Glutamatergic neuron (in vitro differentiated cells): ENCODE measurements at regions not wholly inside any gene's neighbourhood (a gene's known extent, or its start where the extent isn't known, plus 50 kb on each side); places are given as distances from the start of the nearest gene placed in this dataset.

ENCODE experiments used
- DNase-seq: peaks from one replicate; pipeline ENCODE4 v3.0.0; 2022
- H3K27ac Mint-ChIP-seq: one replicate; pipeline ENCODE4 v1.8.0; 2020; ENCODE audit warnings: mild to moderate bottlenecking, mixed read lengths, inconsistent platforms; ENCODE audit not compliant: unreplicated experiment
- H3K27me3 Mint-ChIP-seq: one replicate; pipeline ENCODE4 v1.8.0; 2020; ENCODE audit warnings: mild to moderate bottlenecking, moderate library complexity, mixed read lengths, inconsistent platforms; ENCODE audit not compliant: unreplicated experiment
- H3K36me3 Mint-ChIP-seq: one replicate; pipeline ENCODE4 v1.8.0; 2020; ENCODE audit warnings: mild to moderate bottlenecking, mixed read lengths, inconsistent platforms; ENCODE audit not compliant: unreplicated experiment
- H3K4me1 Mint-ChIP-seq: one replicate; pipeline ENCODE4 v1.8.0; 2020; ENCODE audit warnings: mild to moderate bottlenecking, low read depth, mixed read lengths, inconsistent platforms; ENCODE audit not compliant: unreplicated experiment
- H3K4me3 Mint-ChIP-seq: one replicate; pipeline ENCODE4 v1.8.0; 2020; ENCODE audit warnings: mild to moderate bottlenecking, mixed read lengths, inconsistent platforms; ENCODE audit not compliant: unreplicated experiment
- H3K9me3 Mint-ChIP-seq: one replicate; pipeline ENCODE4 v1.8.0; 2020; ENCODE audit warnings: mild to moderate bottlenecking, moderate library complexity, mixed read lengths, inconsistent platforms; ENCODE audit not compliant: unreplicated experiment
- CTCF ChIP-seq: fragments of 200-600 bp; sonication (generic); IDR thresholded peaks from one replicate; pipeline ENCODE4 v1.5.0; 2021; ENCODE audit not compliant: partially characterized antibody, unreplicated experiment

GRCh38 chr5:54746346-54746745, 228.8 kb downstream of the SNX18 start:
- no peaks in the 10 kb centered on the region for H3K27me3 Mint-ChIP-seq
- peaks cover 5% of the 10 kb centered on the region for H3K36me3 Mint-ChIP-seq
- H3K4me1 Mint-ChIP-seq: peaks cover 3% of the 10 kb centered on the region
- TF ChIP-seq CTCF: no peak
- H3K27ac Mint-ChIP-seq: no peak overlapping the region
- DNase-seq: no peak
- H3K4me3 Mint-ChIP-seq: no peak overlapping the region
- H3K9me3 Mint-ChIP-seq: no peaks in the 10 kb centered on the region

DNA sequence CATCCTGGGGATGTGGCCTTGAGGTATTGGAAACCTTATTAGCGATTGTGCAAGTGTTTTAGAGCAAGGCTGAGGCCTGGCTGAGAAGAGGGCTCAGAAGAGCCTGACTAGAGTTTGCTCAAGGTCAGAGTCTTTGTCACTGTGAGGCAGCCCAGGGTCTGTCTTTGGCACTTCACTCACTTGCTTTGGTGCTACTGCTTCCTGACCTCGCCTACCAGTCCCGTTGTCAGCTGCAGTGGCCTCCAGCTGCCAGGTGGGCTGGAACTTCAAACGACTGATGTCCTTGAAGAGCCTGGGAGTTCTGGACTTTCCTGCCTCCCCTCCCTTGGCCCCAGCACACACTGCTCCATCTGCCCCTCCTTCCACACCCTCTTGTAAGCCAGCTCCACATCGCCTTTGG, 228.0 kb downstream of the SNX18 start:
- TF ChIP-seq CTCF: no peak

DNA sequence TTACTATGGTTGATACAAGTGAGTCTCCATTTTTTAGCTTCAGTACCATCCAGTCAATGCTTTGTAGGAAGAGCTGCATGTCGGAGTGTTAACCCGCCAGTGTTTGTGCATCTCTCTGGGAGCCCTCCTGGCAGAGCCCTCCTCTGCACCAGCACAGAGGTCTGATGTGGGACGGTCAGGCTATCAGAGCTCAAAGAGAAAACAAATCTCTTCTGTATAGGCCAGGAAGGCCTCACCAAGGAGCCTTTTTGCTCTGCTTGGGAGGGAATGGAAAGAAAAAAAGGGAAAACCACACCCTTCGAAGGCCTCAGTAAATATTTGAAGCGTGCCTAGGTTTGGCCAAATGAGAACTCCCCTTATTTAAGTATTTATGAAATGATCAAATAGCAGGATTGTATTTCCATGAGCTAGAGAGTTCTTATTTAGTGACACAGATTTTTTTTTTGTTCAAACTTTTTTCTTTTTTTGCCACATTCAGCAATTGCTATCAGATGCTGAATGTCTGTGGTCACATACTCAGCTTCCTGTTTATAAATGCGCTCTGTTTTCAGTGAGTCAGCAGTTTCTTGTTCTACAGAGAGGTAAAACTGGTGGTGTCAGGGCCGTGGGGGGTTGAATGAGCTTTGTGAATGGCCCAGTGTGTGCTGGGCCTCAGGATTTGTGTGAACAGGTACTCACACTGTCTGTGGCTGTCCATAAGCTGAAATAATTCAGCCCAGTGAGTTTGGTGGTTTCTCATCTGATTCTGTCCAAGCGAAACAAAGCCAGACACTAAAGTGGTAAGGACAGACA, 226.6 kb downstream of the SNX18 start:
- no peak for TF ChIP-seq CTCF

More for the DNA sequence above, 228.0 kb downstream of the SNX18 start:
- H3K9me3 Mint-ChIP-seq: peaks cover 2% of the 10 kb centered on the region
- H3K36me3 Mint-ChIP-seq: no peaks in the 10 kb centered on the region
- H3K4me1 Mint-ChIP-seq: peaks cover 10% of the 10 kb centered on the region
- peaks cover 2% of the 10 kb centered on the region for H3K27me3 Mint-ChIP-seq
- no peak overlapping the region for H3K27ac Mint-ChIP-seq
- DNase-seq: no peak
- H3K4me3 Mint-ChIP-seq: no peak overlapping the region

DNA sequence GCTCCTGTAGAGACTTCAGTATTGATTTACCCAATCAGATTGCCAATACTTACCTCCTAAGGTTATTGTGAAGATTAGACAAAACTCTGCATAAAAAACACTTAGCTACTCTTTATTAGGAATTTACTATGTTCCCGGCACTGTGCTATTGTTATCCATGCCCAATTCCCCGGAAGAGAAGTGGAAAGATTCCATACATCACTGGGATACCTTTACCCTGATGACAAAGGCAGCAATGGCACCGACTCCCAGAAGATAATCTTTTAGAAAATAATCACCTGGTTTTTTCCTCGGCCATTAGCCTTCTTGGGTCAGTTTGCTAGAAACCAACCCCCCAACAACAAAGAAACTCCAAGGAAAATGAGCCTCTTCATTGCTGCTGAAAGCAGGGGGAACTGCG, 226.0 kb downstream of the SNX18 start:
- no peak for DNase-seq
- peaks cover 3% of the 10 kb centered on the region for H3K36me3 Mint-ChIP-seq
- peaks cover 2% of the 10 kb centered on the region for H3K27me3 Mint-ChIP-seq
- TF ChIP-seq CTCF: no peak
- H3K27ac Mint-ChIP-seq: no peak overlapping the region
- H3K4me3 Mint-ChIP-seq: no peak overlapping the region
- peaks cover 17% of the 10 kb centered on the region for H3K4me1 Mint-ChIP-seq
- peaks cover 2% of the 10 kb centered on the region for H3K9me3 Mint-ChIP-seq

More for the DNA sequence above, 226.6 kb downstream of the SNX18 start:
- peaks cover 15% of the 10 kb centered on the region for H3K4me1 Mint-ChIP-seq
- H3K27ac Mint-ChIP-seq: peak overlapping the region; percentile 74
- H3K27me3 Mint-ChIP-seq: peaks cover 2% of the 10 kb centered on the region
- H3K9me3 Mint-ChIP-seq: peaks cover 2% of the 10 kb centered on the region
- no peak overlapping the region for H3K4me3 Mint-ChIP-seq
- H3K36me3 Mint-ChIP-seq: no peaks in the 10 kb centered on the region
- DNase-seq: no peak

DNA sequence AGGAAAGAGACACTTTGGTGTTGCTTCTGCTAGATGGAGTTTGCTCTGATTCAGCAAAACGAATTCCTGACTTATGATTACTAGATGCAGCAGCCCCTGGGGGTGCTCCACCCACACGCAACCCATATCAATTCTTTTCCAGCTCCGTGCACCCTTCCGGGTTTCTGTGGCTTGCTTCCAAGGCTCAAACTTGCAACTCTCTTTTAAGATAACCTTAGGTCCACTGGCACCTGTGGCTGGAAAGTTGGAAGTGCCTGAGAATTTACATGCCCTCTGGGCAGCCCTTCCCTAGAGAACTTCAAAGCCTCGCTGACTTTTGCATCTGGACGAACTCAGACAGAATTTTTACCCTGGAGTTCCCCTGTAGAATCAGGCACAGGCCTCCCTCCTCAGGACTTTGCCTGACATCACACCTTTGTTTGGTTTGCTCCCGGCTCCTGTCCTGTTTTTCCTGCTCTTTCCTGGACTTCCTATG, 224.9 kb downstream of the SNX18 start:
- DNase-seq: no peak
- Mint-ChIP-seq H3K27me3 (peaks cover 2% of the 10 kb centered on the region), H3K36me3 (peaks cover 6% of the 10 kb centered on the region), H3K9me3 (peaks cover 2% of the 10 kb centered on the region), H3K27ac (no peak overlapping the region), H3K4me3 (no peak overlapping the region), H3K4me1 (peaks cover 19% of the 10 kb centered on the region)
- no peak for TF ChIP-seq CTCF
